SU-DHL-6 (cell line): ENCODE measurements at regions not wholly inside any gene's neighbourhood (a gene's known extent, or its start where the extent isn't known, plus 50 kb on each side); places are given as distances from the start of the nearest gene placed in this dataset.

Source experiments
- H2AFZ ChIP-seq: fragments of 200-600 bp; sonication (generic); 2 replicates; pipeline ENCODE4 v1.6.1; 2014; ENCODE audit warnings: low read depth, mild to moderate bottlenecking, moderate library complexity, mixed read lengths, antibody characterized with exemption, low read length; ENCODE audit not compliant: severe bottlenecking
- H3F3A ChIP-seq: fragments of 200-600 bp; shearing (Covaris generic); 2 replicates; pipeline ENCODE4 v1.6.0; 2016; ENCODE audit warnings: antibody characterized with exemption, mild to moderate bottlenecking; ENCODE audit not compliant: insufficient read depth
- H3K27ac ChIP-seq: fragments of 200-600 bp; sonication (generic); 2 replicates; pipeline ENCODE4 v1.5.1; 2016; ENCODE audit warnings: low read depth, mild to moderate bottlenecking, low read length, moderate library complexity, mixed read lengths
- H3K27me3 ChIP-seq: fragments of 200-600 bp; sonication (generic), shearing (Covaris generic); 2 replicates; pipeline ENCODE4 v1.6.0; 2014; ENCODE audit warnings: mild to moderate bottlenecking, low read length
- H3K36me3 ChIP-seq: fragments of 200-600 bp; sonication (generic); 2 replicates; pipeline ENCODE4 v1.6.1; 2014; ENCODE audit warnings: mild to moderate bottlenecking, low read length, mixed read lengths
- H3K4me2 ChIP-seq: fragments of 300-600, 200-600 bp; shearing (Covaris generic), sonication (generic); 2 replicates; pipeline ENCODE4 v1.6.0; 2014; ENCODE audit warnings: low read length, low read depth, mild to moderate bottlenecking; ENCODE audit not compliant: poor library complexity, severe bottlenecking
- H3K4me3 ChIP-seq: fragments of 200-600 bp; sonication (generic); 2 replicates; pipeline ENCODE4 v1.5.1; 2014; ENCODE audit warnings: antibody characterized with exemption, low read length, mild to moderate bottlenecking, mixed read lengths; ENCODE audit not compliant: insufficient read depth, poor library complexity, severe bottlenecking
- H3K79me2 ChIP-seq: fragments of 200-600 bp; sonication (generic); 2 replicates; pipeline ENCODE4 v1.6.1; 2014; ENCODE audit warnings: mild to moderate bottlenecking, low read length, moderate library complexity; ENCODE audit not compliant: insufficient read depth
- H3K9ac ChIP-seq: fragments of 200-600 bp; sonication (generic); 2 replicates; pipeline ENCODE4 v1.7.0; 2014; ENCODE audit warnings: mild to moderate bottlenecking, low read length
- H3K9me2 ChIP-seq: fragments of 200-600 bp; sonication (generic); replicated peaks from 2 replicates; pipeline ENCODE4 v1.6.1; 2014; ENCODE audit warnings: low read length; ENCODE audit not compliant: insufficient read depth
- H3K9me3 ChIP-seq: fragments of 200-600 bp; sonication (generic); 2 replicates; pipeline ENCODE4 v1.6.1; 2014; ENCODE audit warnings: low read length, mixed read lengths; ENCODE audit not compliant: insufficient read depth
- H4K20me1 ChIP-seq: fragments of 200-600 bp; sonication (generic); 2 replicates; pipeline ENCODE4 v1.6.1; 2014; ENCODE audit warnings: low read depth, mild to moderate bottlenecking, antibody characterized with exemption, low read length, moderate library complexity, mixed read lengths
- CTCF ChIP-seq: fragments of 200-600 bp; sonication (generic); IDR thresholded peaks from one replicate; pipeline ENCODE4 v1.5.1; 2017; ENCODE audit warnings: antibody characterized with exemption, mild to moderate bottlenecking, low read length, moderate library complexity; ENCODE audit not compliant: insufficient read depth, poor library complexity, severe bottlenecking
- EZH2phosphoT487 ChIP-seq: fragments of 200-600 bp; sonication (generic), shearing (Covaris generic); conservative IDR thresholded peaks from 2 replicates; pipeline ENCODE4 v1.6.1; 2018; ENCODE audit warnings: mild to moderate bottlenecking, antibody characterized with exemption, low read length, moderate library complexity, mixed read lengths

GRCh38 chr3:189500798-189501495, 130.2 kb upstream of the TP63 start:
- H3K27ac ChIP-seq = no peak overlapping the region
- H3F3A ChIP-seq = no peaks in the 10 kb centered on the region

GRCh38 chr3:189502256-189502655, 128.9 kb upstream of the TP63 start:
- H3K27me3 ChIP-seq = no peaks in the 10 kb centered on the region
- H3K9me2 ChIP-seq = no peaks in the 10 kb centered on the region
- H3K9ac ChIP-seq = no peak overlapping the region
- no peak overlapping the region for H3K4me2 ChIP-seq
- H4K20me1 ChIP-seq = no peaks in the 10 kb centered on the region
- H3K27ac ChIP-seq = no peak overlapping the region
- H3K4me3 ChIP-seq = no peak overlapping the region
- no peak overlapping the region for H2AFZ ChIP-seq
- no peaks in the 10 kb centered on the region for H3K36me3 ChIP-seq
- H3K79me2 ChIP-seq = no peaks in the 10 kb centered on the region
- TF ChIP-seq CTCF (no peak), EZH2phosphoT487 (no peak)
- H3K9me3 ChIP-seq = no peaks in the 10 kb centered on the region
- no peaks in the 10 kb centered on the region for H3F3A ChIP-seq

More at GRCh38 chr3:189500798-189501495, 130.2 kb upstream of the TP63 start:
- Histone ChIP-seq H3K4me2 (no peak overlapping the region), H3K9me3 (no peaks in the 10 kb centered on the region), H3K4me3 (no peak overlapping the region), H3K27me3 (no peaks in the 10 kb centered on the region), H3K9me2 (no peaks in the 10 kb centered on the region), H4K20me1 (no peaks in the 10 kb centered on the region), H3K79me2 (no peaks in the 10 kb centered on the region), H3K36me3 (no peaks in the 10 kb centered on the region), H2AFZ (no peak overlapping the region), H3K9ac (no peak overlapping the region)
- TF ChIP-seq CTCF = no peak
- no peak for TF ChIP-seq EZH2phosphoT487

- Histone ChIP-seq H3K9me2 (no peaks in the 10 kb centered on the region), H3K27me3 (no peaks in the 10 kb centered on the region), H3K79me2 (no peaks in the 10 kb centered on the region), H3K9me3 (no peaks in the 10 kb centered on the region), H3K4me3 (no peak overlapping the region), H3K4me2 (no peak overlapping the region), H3K27ac (no peak overlapping the region), H3F3A (no peaks in the 10 kb centered on the region), H3K9ac (no peak overlapping the region), H3K36me3 (no peaks in the 10 kb centered on the region), H2AFZ (no peak overlapping the region), H4K20me1 (no peaks in the 10 kb centered on the region)
- no peak for TF ChIP-seq EZH2phosphoT487
- no peak for TF ChIP-seq CTCF
These were observed 128.4 kb upstream of the TP63 start for GRCh38 chr3:189502676-189503257.
